ENCODE measurements at regions not wholly inside any gene's neighbourhood (a gene's known extent, or its start where the extent isn't known, plus 50 kb on each side); places are given as distances from the start of the nearest gene placed in this dataset.

- TF ChIP-seq CTCF (IDR thresholded peaks at IDR 0.05) (no peak), POLR2A (IDR thresholded peaks at IDR 0.05) (no peak)
These were observed 995.2 kb downstream of the ANKRD7 start for GRCh38 chr7:119219663-119220062.

Data from heart left ventricle (tissue), 13 donors.